WTC11 (cell line): ENCODE measurements at regions not wholly inside any gene's neighbourhood (a gene's known extent, or its start where the extent isn't known, plus 50 kb on each side); places are given as distances from the start of the nearest gene placed in this dataset.
A peak's percentile ranks its signal among the peaks of the same experiment; 100 is the strongest.

Experiments used
- ATAC-seq: fragments of 200-7000 bp; cut with Tn5 transposase; 2 replicates; pipeline ENCODE4 v1.10.0; 2021; ENCODE audit warnings: mild to moderate bottlenecking, moderate library complexity
- CTCF ChIA-PET: fragments of 300-600 bp; sonication (Branson Sonifier 250); formaldehyde crosslinking; loops from one replicate; lab custom pipeline; 2021; ENCODE audit warnings: antibody characterized with exemption; lab: Charles Lee
- POLR2A ChIA-PET: fragments of 350-600 bp; sonication (Branson Sonifier 250); formaldehyde crosslinking; loops from one replicate; lab custom pipeline; 2021; ENCODE audit warnings: antibody characterized with exemption; lab: Charles Lee
- DNase-seq: peaks from one replicate; pipeline ENCODE4 v3.0.0; 2021; ENCODE audit warnings: low spot score
- H3K27ac Mint-ChIP-seq: 2 replicates; pipeline ENCODE4 v1.8.0; 2021; ENCODE audit warnings: mixed read lengths
- H3K27me3 Mint-ChIP-seq: 2 replicates; pipeline ENCODE4 v1.8.0; 2021; ENCODE audit warnings: low read depth, mild to moderate bottlenecking, moderate library complexity, mixed read lengths
- H3K36me3 Mint-ChIP-seq: 2 replicates; pipeline ENCODE4 v1.8.0; 2021; ENCODE audit warnings: mixed read lengths
- H3K4me1 Mint-ChIP-seq: 2 replicates; pipeline ENCODE4 v1.8.0; 2022; ENCODE audit warnings: mixed read lengths
- H3K4me3 Mint-ChIP-seq: 2 replicates; pipeline ENCODE4 v1.8.0; 2021; ENCODE audit warnings: mild to moderate bottlenecking, moderate library complexity, mixed read lengths
- H3K9me3 Mint-ChIP-seq: 2 replicates; pipeline ENCODE4 v1.8.0; 2021; ENCODE audit warnings: mixed read lengths
- GRHL2 ChIP-seq: fragments of 250-450 bp; sonication (Bioruptor Pico); IDR thresholded peaks from 2 replicates; pipeline ENCODE4 v1.8.0; 2022; ENCODE audit warnings: mild to moderate bottlenecking, moderate library complexity; ENCODE audit not compliant: insufficient replicate concordance, severe bottlenecking
- HMGA2 ChIP-seq: fragments of 250-450 bp; sonication (Bioruptor Pico); IDR thresholded peaks from 2 replicates; pipeline ENCODE4 v1.4.0; 2021; ENCODE audit warnings: mild to moderate bottlenecking, moderate library complexity
- NFE2L1 ChIP-seq: sonication (generic); formaldehyde crosslinking; IDR thresholded peaks from 2 replicates; pipeline ENCODE4 v1.8.1; 2023; ENCODE audit warnings: missing genetic modification reagents
- NFYB ChIP-seq: sonication (generic); formaldehyde crosslinking; conservative IDR thresholded peaks from 2 replicates; pipeline ENCODE4 v1.8.0; 2022; ENCODE audit warnings: low read depth, missing genetic modification reagents
- OVOL2 ChIP-seq: fragments of 250-450 bp; sonication (Bioruptor Pico); IDR thresholded peaks from 2 replicates; pipeline ENCODE4 v1.9.0; 2021; ENCODE audit warnings: mild to moderate bottlenecking, borderline replicate concordance
- RORB ChIP-seq: fragments of 250-450 bp; sonication (Bioruptor Pico); IDR thresholded peaks from 2 replicates; pipeline ENCODE4 v1.9.0; 2021; ENCODE audit warnings: mild to moderate bottlenecking
- SMAD3 ChIP-seq: sonication (generic); formaldehyde crosslinking; IDR thresholded peaks from 2 replicates; pipeline ENCODE4 v1.8.0; 2022; ENCODE audit warnings: missing genetic modification reagents, mild to moderate bottlenecking, borderline replicate concordance
- ZNF219 ChIP-seq: sonication (generic); formaldehyde crosslinking; IDR thresholded peaks from 2 replicates; pipeline ENCODE4 v1.8.0; 2023; ENCODE audit warnings: missing genetic modification reagents, mild to moderate bottlenecking, borderline replicate concordance
- ZNF263 ChIP-seq: sonication (generic); formaldehyde crosslinking; IDR thresholded peaks from 2 replicates; pipeline ENCODE4 v1.8.1; 2022; ENCODE audit warnings: low read depth, mild to moderate bottlenecking, moderate library complexity, missing genetic modification reagents
- ZNF317 ChIP-seq: sonication (generic); formaldehyde crosslinking; IDR thresholded peaks from 2 replicates; pipeline ENCODE4 v1.8.1; 2023; ENCODE audit warnings: low read depth, mild to moderate bottlenecking, moderate library complexity, missing genetic modification reagents, borderline replicate concordance
- TF ChIP-seq, protein P1 (sequence below): fragments of 250-450 bp; sonication (Bioruptor Pico); IDR thresholded peaks from 2 replicates; pipeline ENCODE4 v1.9.0; 2021; ENCODE audit warnings: mild to moderate bottlenecking, borderline replicate concordance
- TF ChIP-seq, protein P2 (sequence below): sonication (generic); formaldehyde crosslinking; IDR thresholded peaks from 2 replicates; pipeline ENCODE4 v1.8.0; 2022; ENCODE audit warnings: mild to moderate bottlenecking, missing genetic modification reagents
- TF ChIP-seq, protein P3 (sequence below): fragments of 250-450 bp; sonication (Bioruptor Pico); IDR thresholded peaks from 2 replicates; pipeline ENCODE4 v2.1.2; 2022; ENCODE audit warnings: mild to moderate bottlenecking, moderate library complexity
- TF ChIP-seq, protein P4 (sequence below): fragments of 250-450 bp; sonication (Bioruptor Pico); IDR thresholded peaks from 2 replicates; pipeline ENCODE4 v1.9.0; 2021; ENCODE audit warnings: mild to moderate bottlenecking
- TF ChIP-seq, protein P5 (sequence below): sonication (generic); formaldehyde crosslinking; IDR thresholded peaks from 2 replicates; pipeline ENCODE4 v1.8.0; 2023; ENCODE audit warnings: mild to moderate bottlenecking, missing genetic modification reagents
- TF ChIP-seq, protein P6 (sequence below): sonication (generic); formaldehyde crosslinking; IDR thresholded peaks from 2 replicates; pipeline ENCODE4 v1.8.1; 2022; ENCODE audit warnings: low read depth, mild to moderate bottlenecking, moderate library complexity, missing genetic modification reagents, borderline replicate concordance
- TF ChIP-seq, protein P7 (sequence below): sonication (generic); formaldehyde crosslinking; IDR thresholded peaks from 2 replicates; pipeline ENCODE4 v1.8.1; 2022; ENCODE audit warnings: missing genetic modification reagents, borderline replicate concordance

DNA sequence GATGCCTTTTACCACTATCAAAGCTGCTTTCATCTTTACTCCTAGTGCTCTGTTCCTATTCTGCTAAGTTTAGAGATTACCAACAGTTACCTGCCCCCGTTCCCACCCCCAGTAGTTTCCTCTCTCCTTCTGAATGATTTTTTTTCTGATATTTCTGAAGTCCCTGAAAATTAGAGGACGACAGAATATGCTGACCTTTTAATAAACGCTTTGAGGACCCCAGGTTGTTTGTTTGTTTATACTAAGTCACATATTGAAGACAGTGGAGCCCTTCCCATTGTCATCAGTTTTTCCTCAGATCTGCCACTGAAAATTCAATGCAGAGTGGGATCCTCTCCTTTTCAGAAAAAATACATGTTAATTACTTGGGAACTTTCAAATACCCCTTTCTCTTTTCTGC lies 1039.3 kb upstream of the AGA start (continued):
- TF ChIP-seq, protein P1, sequence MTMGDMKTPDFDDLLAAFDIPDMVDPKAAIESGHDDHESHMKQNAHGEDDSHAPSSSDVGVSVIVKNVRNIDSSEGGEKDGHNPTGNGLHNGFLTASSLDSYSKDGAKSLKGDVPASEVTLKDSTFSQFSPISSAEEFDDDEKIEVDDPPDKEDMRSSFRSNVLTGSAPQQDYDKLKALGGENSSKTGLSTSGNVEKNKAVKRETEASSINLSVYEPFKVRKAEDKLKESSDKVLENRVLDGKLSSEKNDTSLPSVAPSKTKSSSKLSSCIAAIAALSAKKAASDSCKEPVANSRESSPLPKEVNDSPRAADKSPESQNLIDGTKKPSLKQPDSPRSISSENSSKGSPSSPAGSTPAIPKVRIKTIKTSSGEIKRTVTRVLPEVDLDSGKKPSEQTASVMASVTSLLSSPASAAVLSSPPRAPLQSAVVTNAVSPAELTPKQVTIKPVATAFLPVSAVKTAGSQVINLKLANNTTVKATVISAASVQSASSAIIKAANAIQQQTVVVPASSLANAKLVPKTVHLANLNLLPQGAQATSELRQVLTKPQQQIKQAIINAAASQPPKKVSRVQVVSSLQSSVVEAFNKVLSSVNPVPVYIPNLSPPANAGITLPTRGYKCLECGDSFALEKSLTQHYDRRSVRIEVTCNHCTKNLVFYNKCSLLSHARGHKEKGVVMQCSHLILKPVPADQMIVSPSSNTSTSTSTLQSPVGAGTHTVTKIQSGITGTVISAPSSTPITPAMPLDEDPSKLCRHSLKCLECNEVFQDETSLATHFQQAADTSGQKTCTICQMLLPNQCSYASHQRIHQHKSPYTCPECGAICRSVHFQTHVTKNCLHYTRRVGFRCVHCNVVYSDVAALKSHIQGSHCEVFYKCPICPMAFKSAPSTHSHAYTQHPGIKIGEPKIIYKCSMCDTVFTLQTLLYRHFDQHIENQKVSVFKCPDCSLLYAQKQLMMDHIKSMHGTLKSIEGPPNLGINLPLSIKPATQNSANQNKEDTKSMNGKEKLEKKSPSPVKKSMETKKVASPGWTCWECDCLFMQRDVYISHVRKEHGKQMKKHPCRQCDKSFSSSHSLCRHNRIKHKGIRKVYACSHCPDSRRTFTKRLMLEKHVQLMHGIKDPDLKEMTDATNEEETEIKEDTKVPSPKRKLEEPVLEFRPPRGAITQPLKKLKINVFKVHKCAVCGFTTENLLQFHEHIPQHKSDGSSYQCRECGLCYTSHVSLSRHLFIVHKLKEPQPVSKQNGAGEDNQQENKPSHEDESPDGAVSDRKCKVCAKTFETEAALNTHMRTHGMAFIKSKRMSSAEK (CRISPR knock-in tag) = no peak
- TF ChIP-seq ZNF219 (no peak), RORB (no peak), GRHL2 (CRISPR knock-in tag) (no peak), OVOL2 (CRISPR knock-in tag) (no peak), NFYB (CRISPR knock-in tag) (no peak), ZNF317 (CRISPR knock-in tag) (no peak)
- TF ChIP-seq, protein P2, sequence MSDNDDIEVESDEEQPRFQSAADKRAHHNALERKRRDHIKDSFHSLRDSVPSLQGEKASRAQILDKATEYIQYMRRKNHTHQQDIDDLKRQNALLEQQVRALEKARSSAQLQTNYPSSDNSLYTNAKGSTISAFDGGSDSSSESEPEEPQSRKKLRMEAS (CRISPR knock-in tag) = no peak
- TF ChIP-seq, protein P3, sequence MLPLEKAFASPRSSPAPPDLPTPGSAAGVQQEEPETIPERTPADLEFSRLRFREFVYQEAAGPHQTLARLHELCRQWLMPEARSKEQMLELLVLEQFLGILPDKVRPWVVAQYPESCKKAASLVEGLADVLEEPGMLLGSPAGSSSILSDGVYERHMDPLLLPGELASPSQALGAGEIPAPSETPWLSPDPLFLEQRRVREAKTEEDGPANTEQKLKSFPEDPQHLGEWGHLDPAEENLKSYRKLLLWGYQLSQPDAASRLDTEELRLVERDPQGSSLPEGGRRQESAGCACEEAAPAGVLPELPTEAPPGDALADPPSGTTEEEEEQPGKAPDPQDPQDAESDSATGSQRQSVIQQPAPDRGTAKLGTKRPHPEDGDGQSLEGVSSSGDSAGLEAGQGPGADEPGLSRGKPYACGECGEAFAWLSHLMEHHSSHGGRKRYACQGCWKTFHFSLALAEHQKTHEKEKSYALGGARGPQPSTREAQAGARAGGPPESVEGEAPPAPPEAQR (CRISPR knock-in tag) = no peak
- TF ChIP-seq, protein P4, sequence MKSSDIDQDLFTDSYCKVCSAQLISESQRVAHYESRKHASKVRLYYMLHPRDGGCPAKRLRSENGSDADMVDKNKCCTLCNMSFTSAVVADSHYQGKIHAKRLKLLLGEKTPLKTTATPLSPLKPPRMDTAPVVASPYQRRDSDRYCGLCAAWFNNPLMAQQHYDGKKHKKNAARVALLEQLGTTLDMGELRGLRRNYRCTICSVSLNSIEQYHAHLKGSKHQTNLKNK (CRISPR knock-in tag) = no peak
- TF ChIP-seq, protein P5, sequence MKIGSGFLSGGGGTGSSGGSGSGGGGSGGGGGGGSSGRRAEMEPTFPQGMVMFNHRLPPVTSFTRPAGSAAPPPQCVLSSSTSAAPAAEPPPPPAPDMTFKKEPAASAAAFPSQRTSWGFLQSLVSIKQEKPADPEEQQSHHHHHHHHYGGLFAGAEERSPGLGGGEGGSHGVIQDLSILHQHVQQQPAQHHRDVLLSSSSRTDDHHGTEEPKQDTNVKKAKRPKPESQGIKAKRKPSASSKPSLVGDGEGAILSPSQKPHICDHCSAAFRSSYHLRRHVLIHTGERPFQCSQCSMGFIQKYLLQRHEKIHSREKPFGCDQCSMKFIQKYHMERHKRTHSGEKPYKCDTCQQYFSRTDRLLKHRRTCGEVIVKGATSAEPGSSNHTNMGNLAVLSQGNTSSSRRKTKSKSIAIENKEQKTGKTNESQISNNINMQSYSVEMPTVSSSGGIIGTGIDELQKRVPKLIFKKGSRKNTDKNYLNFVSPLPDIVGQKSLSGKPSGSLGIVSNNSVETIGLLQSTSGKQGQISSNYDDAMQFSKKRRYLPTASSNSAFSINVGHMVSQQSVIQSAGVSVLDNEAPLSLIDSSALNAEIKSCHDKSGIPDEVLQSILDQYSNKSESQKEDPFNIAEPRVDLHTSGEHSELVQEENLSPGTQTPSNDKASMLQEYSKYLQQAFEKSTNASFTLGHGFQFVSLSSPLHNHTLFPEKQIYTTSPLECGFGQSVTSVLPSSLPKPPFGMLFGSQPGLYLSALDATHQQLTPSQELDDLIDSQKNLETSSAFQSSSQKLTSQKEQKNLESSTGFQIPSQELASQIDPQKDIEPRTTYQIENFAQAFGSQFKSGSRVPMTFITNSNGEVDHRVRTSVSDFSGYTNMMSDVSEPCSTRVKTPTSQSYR (CRISPR knock-in tag) = no peak
- TF ChIP-seq, protein P6, sequence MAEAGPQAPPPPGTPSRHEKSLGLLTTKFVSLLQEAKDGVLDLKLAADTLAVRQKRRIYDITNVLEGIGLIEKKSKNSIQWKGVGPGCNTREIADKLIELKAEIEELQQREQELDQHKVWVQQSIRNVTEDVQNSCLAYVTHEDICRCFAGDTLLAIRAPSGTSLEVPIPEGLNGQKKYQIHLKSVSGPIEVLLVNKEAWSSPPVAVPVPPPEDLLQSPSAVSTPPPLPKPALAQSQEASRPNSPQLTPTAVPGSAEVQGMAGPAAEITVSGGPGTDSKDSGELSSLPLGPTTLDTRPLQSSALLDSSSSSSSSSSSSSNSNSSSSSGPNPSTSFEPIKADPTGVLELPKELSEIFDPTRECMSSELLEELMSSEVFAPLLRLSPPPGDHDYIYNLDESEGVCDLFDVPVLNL (CRISPR knock-in tag) = no peak

DNA sequence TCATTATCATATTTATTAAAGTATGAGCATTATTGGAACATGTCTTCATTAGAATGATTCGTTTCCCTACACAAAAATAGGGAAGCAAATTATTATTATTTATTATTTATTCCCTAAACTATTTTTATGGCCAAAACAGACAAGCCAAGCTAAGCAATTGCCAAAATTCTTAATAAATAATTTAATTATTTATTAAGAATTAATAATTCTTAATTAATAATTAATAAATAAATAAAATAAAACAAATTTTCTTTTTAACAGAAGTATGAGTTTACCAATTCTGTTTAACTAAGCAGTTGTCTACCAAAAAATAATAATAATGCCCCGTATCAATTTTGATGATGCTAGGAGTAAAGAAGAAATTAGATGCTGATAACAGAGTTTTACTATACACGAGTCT lies 1080.8 kb upstream of the AGA start:
- DNase-seq = no peak
- H3K36me3 Mint-ChIP-seq = no peaks in the 10 kb centered on the region
- ChIA-PET CTCF (no interaction called here), POLR2A (no interaction called here)
- no peaks in the 10 kb centered on the region for H3K4me1 Mint-ChIP-seq
- TF ChIP-seq NFE2L1 (no peak), HMGA2 (CRISPR knock-in tag) (peak; percentile 89), ZNF263 (no peak), SMAD3 (no peak)
- TF ChIP-seq, protein P7, sequence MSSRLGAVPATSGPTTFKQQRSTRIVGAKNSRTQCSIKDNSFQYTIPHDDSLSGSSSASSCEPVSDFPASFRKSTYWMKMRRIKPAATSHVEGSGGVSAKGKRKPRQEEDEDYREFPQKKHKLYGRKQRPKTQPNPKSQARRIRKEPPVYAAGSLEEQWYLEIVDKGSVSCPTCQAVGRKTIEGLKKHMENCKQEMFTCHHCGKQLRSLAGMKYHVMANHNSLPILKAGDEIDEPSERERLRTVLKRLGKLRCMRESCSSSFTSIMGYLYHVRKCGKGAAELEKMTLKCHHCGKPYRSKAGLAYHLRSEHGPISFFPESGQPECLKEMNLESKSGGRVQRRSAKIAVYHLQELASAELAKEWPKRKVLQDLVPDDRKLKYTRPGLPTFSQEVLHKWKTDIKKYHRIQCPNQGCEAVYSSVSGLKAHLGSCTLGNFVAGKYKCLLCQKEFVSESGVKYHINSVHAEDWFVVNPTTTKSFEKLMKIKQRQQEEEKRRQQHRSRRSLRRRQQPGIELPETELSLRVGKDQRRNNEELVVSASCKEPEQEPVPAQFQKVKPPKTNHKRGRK = no peak
- no peak overlapping the region for H3K4me3 Mint-ChIP-seq
- no peak for ATAC-seq
- H3K27me3 Mint-ChIP-seq = no peaks in the 10 kb centered on the region
- H3K27ac Mint-ChIP-seq = no peak overlapping the region
- H3K9me3 Mint-ChIP-seq = no peaks in the 10 kb centered on the region
